Dedifferentiated amniotic fluid mesenchymal stem cell (primary cell): ENCODE measurements at regions not wholly inside any gene's neighbourhood (a gene's known extent, or its start where the extent isn't known, plus 50 kb on each side); places are given as distances from the start of the nearest gene placed in this dataset.

Experiments
- DNase-seq: peaks from one replicate; pipeline ENCODE4 v3.0.0-alpha.2; 2016; ENCODE audit errors: extremely low spot score

DNA sequence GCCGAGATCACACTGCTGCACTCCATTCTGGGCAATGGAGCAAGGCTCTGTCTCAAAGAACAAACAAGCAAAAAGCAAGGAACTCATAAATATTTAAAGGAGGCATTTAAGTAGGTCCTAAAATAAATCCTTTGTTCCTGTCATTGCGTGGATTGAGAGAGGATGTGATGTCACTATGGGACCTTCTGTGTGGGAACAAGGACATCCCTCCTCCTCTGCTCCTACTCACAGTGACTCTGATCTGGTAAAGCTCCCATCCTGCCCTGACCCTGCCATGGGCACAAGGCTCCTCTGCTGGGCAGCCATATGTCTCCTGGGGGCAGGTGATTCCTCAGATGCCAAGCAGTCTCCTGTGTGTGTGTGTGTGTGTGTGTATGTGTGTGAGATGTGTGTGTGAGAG is 74.1 kb upstream of the PRSS58 start:
- DNase-seq = no peak

- no peak for DNase-seq
These were observed 71.4 kb upstream of the PRSS58 start for GRCh38 chr7:142329062-142329790.

DNA sequence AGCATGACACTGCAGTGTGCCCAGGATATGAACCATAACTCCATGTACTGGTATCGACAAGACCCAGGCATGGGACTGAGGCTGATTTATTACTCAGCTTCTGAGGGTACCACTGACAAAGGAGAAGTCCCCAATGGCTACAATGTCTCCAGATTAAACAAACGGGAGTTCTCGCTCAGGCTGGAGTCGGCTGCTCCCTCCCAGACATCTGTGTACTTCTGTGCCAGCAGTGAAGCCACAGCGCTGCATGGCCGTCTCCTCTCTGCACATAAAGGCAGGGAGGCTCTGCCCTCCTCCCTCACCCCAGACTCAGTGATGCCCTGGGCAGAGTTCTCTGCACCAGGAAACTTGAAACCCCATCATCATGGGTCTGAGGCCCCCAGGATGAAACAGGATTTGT is 70.7 kb upstream of the PRSS58 start:
- DNase-seq = no peak

DNA sequence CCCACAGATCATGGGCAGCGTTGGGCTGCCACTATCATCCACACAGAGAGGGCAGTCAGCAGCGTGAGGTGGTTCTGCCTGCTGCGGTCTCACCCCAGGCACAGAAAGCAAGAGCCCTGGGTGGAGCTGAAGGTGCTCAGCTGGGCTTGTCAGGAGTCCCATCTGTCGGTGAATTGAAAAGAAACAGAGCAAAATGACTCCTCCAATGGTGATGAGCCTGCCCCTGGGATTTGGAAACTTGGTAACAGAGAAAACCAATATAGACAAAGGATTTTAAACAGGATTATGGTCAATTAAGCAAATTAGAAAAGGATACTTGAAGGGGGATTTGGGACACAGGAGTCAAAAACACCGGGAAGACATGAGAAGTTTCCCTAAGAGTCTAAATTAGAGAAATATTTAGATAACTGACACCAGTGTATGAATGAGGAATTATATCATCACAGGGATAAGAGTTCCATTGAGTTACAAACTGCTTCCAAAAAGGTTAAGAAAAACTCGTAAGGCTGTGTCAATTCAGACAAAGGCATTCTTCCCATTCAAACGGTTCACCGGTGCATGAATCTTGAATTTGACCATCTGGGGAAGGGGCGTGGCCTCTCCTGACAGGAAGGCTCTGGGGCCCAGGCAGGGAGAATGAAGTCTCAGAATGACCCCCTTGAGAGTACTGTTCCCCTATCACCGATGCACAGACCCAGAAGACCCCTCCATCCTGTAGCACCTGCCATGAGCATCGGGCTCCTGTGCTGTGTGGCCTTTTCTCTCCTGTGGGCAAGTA is 70.0 kb upstream of the PRSS58 start:
- no peak for DNase-seq

GRCh38 chr7:142323706-142324105 is 65.8 kb upstream of the PRSS58 start:
- no peak for DNase-seq

GRCh38 chr7:142321391-142321790 is 63.5 kb upstream of the PRSS58 start:
- no peak for DNase-seq

- DNase-seq = no peak
These were observed 63.0 kb upstream of the PRSS58 start for GRCh38 chr7:142320883-142321282.

DNA sequence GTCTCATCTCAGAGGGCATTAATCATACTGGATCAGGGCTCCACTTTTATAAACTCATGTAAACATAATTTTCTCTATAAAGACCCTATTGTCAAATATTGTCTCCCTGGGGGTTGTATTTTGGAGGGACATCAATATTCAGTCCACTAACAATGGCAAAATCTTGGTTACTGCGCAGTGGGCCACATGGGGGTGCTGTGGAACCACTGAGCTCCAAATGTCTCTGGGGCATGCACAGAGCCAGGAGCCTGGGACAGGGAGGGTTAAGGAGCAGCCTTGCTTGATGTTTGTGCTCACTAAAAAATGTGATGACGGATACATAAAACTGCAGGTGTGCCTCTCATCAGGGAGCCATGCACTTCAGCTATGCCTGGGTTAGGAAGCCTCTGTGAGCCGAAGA is 62.1 kb upstream of the PRSS58 start:
- no peak for DNase-seq

GRCh38 chr7:142314281-142314680 is 56.4 kb upstream of the PRSS58 start:
- no peak for DNase-seq

- DNase-seq = no peak
These were observed 55.7 kb upstream of the PRSS58 start for GRCh38 chr7:142313528-142313927.

DNA sequence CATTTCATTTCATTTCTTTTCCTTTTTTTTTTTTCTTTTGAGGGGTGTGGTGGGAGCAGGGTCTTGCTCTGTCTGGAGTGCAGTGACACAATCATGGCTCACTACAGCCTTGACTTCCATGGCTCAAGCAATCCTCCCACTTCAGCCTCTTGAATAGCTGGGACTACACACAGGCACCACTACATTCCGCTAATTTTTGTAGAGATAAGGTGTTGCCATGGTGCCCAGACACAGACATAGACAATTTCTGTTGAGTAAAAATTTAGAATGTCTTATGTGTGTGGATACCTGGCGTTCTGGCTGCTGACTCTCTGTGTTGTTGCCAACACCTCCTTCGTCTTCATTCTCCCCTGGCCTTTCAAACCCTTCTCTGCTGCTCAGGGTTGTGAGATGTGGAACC is 54.0 kb upstream of the PRSS58 start:
- no peak for DNase-seq

- DNase-seq = no peak
These were observed 51.1 kb upstream of the PRSS58 start for GRCh38 chr7:142308918-142309317.

DNA sequence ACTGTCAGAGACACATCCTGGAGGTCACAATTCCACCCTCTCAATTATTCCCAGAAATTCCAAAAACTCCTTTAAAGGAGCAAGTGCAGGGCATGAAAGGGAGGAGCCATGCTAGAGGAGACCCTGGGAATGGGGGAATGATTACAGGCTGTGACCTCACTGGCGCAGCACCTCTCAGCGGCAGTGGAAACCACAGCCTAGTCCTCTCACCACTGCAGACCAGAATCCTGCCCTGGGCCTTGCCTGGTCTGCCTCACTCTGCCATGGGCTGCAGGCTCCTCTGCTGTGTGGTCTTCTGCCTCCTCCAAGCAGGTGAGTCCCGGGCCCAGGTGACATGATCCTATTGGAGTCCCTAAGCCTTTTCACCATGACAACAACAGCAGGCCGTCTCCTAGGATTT is 50.5 kb upstream of the PRSS58 start:
- DNase-seq = no peak
